Thymus (tissue), 11 donors: ENCODE measurements at regions not wholly inside any gene's neighbourhood (a gene's known extent, or its start where the extent isn't known, plus 50 kb on each side); places are given as distances from the start of the nearest gene placed in this dataset.
A peak's percentile ranks its signal among the peaks of the same experiment; 100 is the strongest.
"Not testable (repeated sequence)": the region's sequence is repeated elsewhere in the genome, so short reads cannot be mapped to it uniquely, and the experiment has no call there.

ENCODE experiments used
- DNase-seq, 9 donors: peaks; one replicate each; pipeline ENCODE4 v3.0.0-alpha.2; 2013; ENCODE audit warnings: low spot score in 9 of 9, low read depth in 6 of 9, missing footprints in 1 of 9
- H3K27ac ChIP-seq, 2 donors: one replicate each; pipeline ENCODE4 v1.5.1; 2013; ENCODE audit warnings: control low read depth in 1 of 2, low read depth in 1 of 2, low read length in 1 of 2, mild to moderate bottlenecking in 1 of 2, moderate library complexity in 1 of 2
- H3K27me3 ChIP-seq, 2 donors: one replicate each; pipeline ENCODE4 v1.5.1; 2013; ENCODE audit warnings: low read length in 1 of 2; ENCODE audit not compliant: control insufficient read depth in 2 of 2, insufficient read depth in 1 of 2
- H3K36me3 ChIP-seq, 2 donors: one replicate each; pipeline ENCODE4 v1.5.1; 2013; ENCODE audit warnings: low read length in 1 of 2, mild to moderate bottlenecking in 1 of 2, moderate library complexity in 1 of 2; ENCODE audit not compliant: control insufficient read depth in 2 of 2, insufficient read depth in 2 of 2
- H3K4me1 ChIP-seq, 2 donors: one replicate each; pipeline ENCODE4 v1.5.1; 2013; ENCODE audit warnings: low read length in 2 of 2; ENCODE audit not compliant: control insufficient read depth in 2 of 2, insufficient read depth in 2 of 2
- H3K4me3 ChIP-seq, 2 donors: one replicate each; pipeline ENCODE4 v1.5.1; 2013; ENCODE audit warnings: low read length in 2 of 2, control low read depth in 1 of 2, mild to moderate bottlenecking in 1 of 2
- H3K9me3 ChIP-seq, 2 donors: one replicate each; pipeline ENCODE4 v1.5.1; 2013; ENCODE audit warnings: low read length in 1 of 2, mild to moderate bottlenecking in 1 of 2; ENCODE audit not compliant: control insufficient read depth in 2 of 2, insufficient read depth in 1 of 2
- WGBS: extraction: QIAGEN DNeasy Blood & Tissue Kit; methylation state at CpG from one replicate; pipeline ENCODE4 v1.1.7; 2013; 5-methylcytosine and 5-hydroxymethylcytosine counted together
- donor health status: healthy.

- Histone ChIP-seq H3K27me3 (no peaks in the 10 kb centered on the region), H3K36me3 (no peaks in the 10 kb centered on the region), H3K4me1 (peaks cover 19 to 29% of the 10 kb centered on the region in 2 donors), H3K4me3 (no peak overlapping the region), H3K27ac (no peak overlapping the region), H3K9me3 (peaks cover 0 to 6% of the 10 kb centered on the region in 2 donors)
- DNase-seq = no peak
- 84% methylated on average over 13 of the region's 13 CpGs for WGBS
Measured at GRCh38 chr10:3570131-3570729, 214.8 kb downstream of the KLF6 start.

DNA sequence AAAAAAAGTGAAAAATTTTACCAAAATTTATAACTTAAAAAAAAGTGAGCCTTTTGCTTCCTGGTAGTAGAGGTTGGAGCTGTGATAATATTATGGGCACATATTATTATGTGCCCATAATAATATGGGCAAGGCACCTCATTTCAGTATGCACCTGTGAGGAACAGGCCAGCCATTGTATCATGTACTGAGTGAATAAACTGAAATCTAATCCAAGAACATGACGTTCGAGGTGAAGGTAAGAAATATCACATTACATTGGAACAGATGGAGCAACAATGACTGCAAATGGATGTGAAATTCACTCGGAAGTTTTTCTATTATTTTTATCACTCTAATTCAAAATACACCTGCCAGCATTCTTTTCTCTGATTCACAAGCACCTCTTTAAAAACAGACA, 216.0 kb downstream of the KLF6 start:
- Histone ChIP-seq H3K4me1 (peaks cover 19 to 29% of the 10 kb centered on the region in 2 donors), H3K4me3 (no peak overlapping the region), H3K27me3 (no peaks in the 10 kb centered on the region), H3K36me3 (no peaks in the 10 kb centered on the region), H3K27ac (no peak overlapping the region), H3K9me3 (peaks cover 0 to 6% of the 10 kb centered on the region in 2 donors)
- DNase-seq = no peak
- WGBS = 95% methylated on average over 3 of the region's 3 CpGs

- Histone ChIP-seq H3K9me3 (peaks cover 0 to 6% of the 10 kb centered on the region in 2 donors), H3K27ac (no peak overlapping the region), H3K36me3 (no peaks in the 10 kb centered on the region), H3K4me1 (peaks cover 19 to 29% of the 10 kb centered on the region in 2 donors), H3K4me3 (no peak overlapping the region), H3K27me3 (no peaks in the 10 kb centered on the region)
- peak in 3 of 9 donors; percentile 20 to 54 (median 40) for DNase-seq
- 24% methylated on average over 7 of the region's 7 CpGs for WGBS
Measured at GRCh38 chr10:3568392-3568791, 216.6 kb downstream of the KLF6 start.

- no peak overlapping the region for H3K4me3 ChIP-seq
- peak overlapping the region in 1 of 2 donors; percentile 83 for H3K27ac ChIP-seq
- H3K4me1 ChIP-seq = peaks cover 19 to 29% of the 10 kb centered on the region in 2 donors
- DNase-seq = no peak
- H3K36me3 ChIP-seq = no peaks in the 10 kb centered on the region
- H3K9me3 ChIP-seq = peaks cover 0 to 6% of the 10 kb centered on the region in 2 donors
- no peaks in the 10 kb centered on the region for H3K27me3 ChIP-seq
- 96% methylated on average over 9 of the region's 9 CpGs for whole genome bisulfite sequencing
Measured at GRCh38 chr10:3567291-3567963, 217.6 kb downstream of the KLF6 start.

DNA sequence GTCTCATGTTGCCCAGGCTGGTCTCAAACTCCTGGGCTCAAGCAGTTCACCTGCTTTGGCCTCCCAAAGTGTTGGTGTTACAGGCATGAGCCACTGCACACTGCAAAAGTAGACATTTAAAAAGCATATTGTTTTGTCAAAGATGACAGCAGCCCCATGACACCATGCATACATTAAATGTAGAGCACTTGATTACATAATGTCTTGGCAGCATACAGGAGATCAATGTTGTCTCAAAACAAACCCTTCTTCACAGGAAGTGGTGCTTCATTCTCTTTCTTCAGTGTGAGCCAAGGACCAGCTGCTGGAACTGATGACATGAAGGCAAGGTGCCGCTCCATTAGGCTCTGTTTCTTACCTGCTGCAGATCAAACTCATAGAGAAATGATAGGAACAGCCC, 218.4 kb downstream of the KLF6 start:
- Histone ChIP-seq H3K27ac (peak overlapping the region; percentile 33 to 83), H3K4me3 (no peak overlapping the region)
- 54% methylated on average over 1 of the region's 1 CpG for WGBS

DNA sequence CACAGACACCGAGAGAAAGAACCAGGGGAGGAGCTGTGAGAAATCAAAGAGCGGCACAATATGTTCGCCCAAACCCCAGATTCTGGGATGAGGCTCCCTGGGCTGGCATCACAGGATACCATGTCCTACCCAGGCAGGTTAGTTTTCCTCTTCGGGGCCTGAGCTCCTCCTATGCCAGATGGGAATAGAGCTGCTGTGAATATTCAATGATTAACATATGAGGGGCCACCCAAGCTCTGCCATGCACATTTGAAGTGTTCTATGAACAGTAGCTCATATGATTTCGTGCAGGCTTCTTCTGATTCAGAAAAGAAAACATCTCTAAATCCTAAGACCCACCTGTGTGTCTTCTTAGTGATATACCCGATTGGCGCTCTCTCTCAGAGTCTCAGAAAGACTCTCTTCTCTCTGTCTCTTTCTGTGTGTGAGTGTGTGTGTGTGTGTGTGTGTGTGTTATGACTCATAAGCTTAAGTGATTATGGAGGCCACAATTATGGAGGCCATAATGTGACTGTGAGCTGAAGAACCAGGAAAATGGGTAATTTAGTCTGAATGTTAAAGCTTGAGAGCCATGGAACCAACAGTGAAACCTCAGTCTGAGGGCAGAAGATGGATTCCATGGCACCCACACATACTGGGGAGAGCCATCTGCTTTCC, 220.5 kb downstream of the KLF6 start:
- Histone ChIP-seq H3K27ac (no peak overlapping the region), H3K4me1 (peaks cover 19 to 29% of the 10 kb centered on the region in 2 donors), H3K27me3 (no peaks in the 10 kb centered on the region), H3K4me3 (no peak overlapping the region), H3K36me3 (no peaks in the 10 kb centered on the region), H3K9me3 (peaks cover 0 to 6% of the 10 kb centered on the region in 2 donors)
- DNase-seq = no peak
- WGBS = 98% methylated on average over 7 of the region's 7 CpGs

More for the DNA sequence above, 218.4 kb downstream of the KLF6 start:
- peak in 7 of 9 donors; percentile 33 to 79 (median 47) for DNase-seq
- peaks cover 19 to 29% of the 10 kb centered on the region in 2 donors for H3K4me1 ChIP-seq
- H3K27me3 ChIP-seq = no peaks in the 10 kb centered on the region
- H3K36me3 ChIP-seq = no peaks in the 10 kb centered on the region
- peaks cover 0 to 6% of the 10 kb centered on the region in 2 donors for H3K9me3 ChIP-seq

GRCh38 chr10:3563298-3563697, 221.7 kb downstream of the KLF6 start:
- WGBS = 94% methylated on average over 3 of the region's 3 CpGs
- no peak for DNase-seq
- no peak overlapping the region for H3K27ac ChIP-seq
- H3K36me3 ChIP-seq = no peaks in the 10 kb centered on the region
- peaks cover 0 to 6% of the 10 kb centered on the region in 2 donors for H3K9me3 ChIP-seq
- H3K4me3 ChIP-seq = no peak overlapping the region
- H3K27me3 ChIP-seq = no peaks in the 10 kb centered on the region
- peaks cover 13 to 22% of the 10 kb centered on the region in 2 donors for H3K4me1 ChIP-seq

DNA sequence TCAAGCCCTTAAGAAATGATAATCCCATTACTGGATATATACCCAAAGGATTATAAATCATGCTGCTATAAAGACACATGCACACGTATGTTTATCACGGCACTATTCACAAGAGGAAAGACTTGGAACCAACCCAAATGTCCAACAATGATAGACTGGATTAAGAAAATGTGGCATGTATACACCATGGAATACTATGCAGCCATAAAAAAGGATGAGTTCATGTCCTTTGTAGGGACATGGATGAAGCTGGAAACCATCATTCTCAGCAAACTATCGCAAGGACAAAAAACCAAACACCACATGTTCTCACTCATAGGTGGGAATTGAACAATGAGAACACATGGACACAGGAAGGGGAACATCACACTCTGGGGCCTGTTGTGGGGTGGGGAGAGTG, 224.4 kb downstream of the KLF6 start:
- WGBS = 98% methylated on average over 2 of the region's 3 CpGs
- H3K9me3 ChIP-seq, DNase-seq, H3K27ac ChIP-seq, H3K27me3 ChIP-seq, H3K4me1 ChIP-seq, H3K36me3 ChIP-seq, H3K4me3 ChIP-seq: not testable (repeated sequence)

GRCh38 chr10:3559527-3559926, 225.5 kb downstream of the KLF6 start:
- WGBS = 97% methylated on average over 3 of the region's 3 CpGs
- no peak for DNase-seq

More at GRCh38 chr10:3559527-3559926, 225.5 kb downstream of the KLF6 start:
- Histone ChIP-seq H3K27me3 (no peaks in the 10 kb centered on the region), H3K4me1 (peaks cover under 1 to 5% of the 10 kb centered on the region in 2 donors), H3K9me3 (no peaks in the 10 kb centered on the region), H3K27ac (no peak overlapping the region), H3K4me3 (no peak overlapping the region), H3K36me3 (no peaks in the 10 kb centered on the region)
